ENCODE measurements at regions not wholly inside any gene's neighbourhood (a gene's known extent, or its start where the extent isn't known, plus 50 kb on each side); places are given as distances from the start of the nearest gene placed in this dataset.

- no peak for TF ChIP-seq CTCF (IDR thresholded peaks at IDR 0.05)
- TF ChIP-seq, protein P1, sequence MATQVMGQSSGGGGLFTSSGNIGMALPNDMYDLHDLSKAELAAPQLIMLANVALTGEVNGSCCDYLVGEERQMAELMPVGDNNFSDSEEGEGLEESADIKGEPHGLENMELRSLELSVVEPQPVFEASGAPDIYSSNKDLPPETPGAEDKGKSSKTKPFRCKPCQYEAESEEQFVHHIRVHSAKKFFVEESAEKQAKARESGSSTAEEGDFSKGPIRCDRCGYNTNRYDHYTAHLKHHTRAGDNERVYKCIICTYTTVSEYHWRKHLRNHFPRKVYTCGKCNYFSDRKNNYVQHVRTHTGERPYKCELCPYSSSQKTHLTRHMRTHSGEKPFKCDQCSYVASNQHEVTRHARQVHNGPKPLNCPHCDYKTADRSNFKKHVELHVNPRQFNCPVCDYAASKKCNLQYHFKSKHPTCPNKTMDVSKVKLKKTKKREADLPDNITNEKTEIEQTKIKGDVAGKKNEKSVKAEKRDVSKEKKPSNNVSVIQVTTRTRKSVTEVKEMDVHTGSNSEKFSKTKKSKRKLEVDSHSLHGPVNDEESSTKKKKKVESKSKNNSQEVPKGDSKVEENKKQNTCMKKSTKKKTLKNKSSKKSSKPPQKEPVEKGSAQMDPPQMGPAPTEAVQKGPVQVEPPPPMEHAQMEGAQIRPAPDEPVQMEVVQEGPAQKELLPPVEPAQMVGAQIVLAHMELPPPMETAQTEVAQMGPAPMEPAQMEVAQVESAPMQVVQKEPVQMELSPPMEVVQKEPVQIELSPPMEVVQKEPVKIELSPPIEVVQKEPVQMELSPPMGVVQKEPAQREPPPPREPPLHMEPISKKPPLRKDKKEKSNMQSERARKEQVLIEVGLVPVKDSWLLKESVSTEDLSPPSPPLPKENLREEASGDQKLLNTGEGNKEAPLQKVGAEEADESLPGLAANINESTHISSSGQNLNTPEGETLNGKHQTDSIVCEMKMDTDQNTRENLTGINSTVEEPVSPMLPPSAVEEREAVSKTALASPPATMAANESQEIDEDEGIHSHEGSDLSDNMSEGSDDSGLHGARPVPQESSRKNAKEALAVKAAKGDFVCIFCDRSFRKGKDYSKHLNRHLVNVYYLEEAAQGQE (IDR thresholded peaks at IDR 0.05; ENCODE audit: low read depth, low read length): no peak
- TF ChIP-seq, protein P2, sequence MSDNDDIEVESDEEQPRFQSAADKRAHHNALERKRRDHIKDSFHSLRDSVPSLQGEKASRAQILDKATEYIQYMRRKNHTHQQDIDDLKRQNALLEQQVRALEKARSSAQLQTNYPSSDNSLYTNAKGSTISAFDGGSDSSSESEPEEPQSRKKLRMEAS (IDR thresholded peaks at IDR 0.05; ENCODE audit: low read depth): no peak
- TF ChIP-seq EZH2phosphoT487 (IDR thresholded peaks at IDR 0.05; ENCODE audit: borderline replicate concordance, low read depth): no peak
- no peak for TF ChIP-seq POLR2AphosphoS5 (IDR thresholded peaks at IDR 0.05; ENCODE audit: low read depth, low read length)
- TF ChIP-seq FOXJ3 (CRISPR knock-in tag; IDR thresholded peaks at IDR 0.05): no peak
- no peak for TF ChIP-seq SMC3 (IDR thresholded peaks at IDR 0.05; ENCODE audit: low read depth, low read length)
- TF ChIP-seq RFX5 (IDR thresholded peaks at IDR 0.05; ENCODE audit: low read length): no peak
- no peak for TF ChIP-seq EP300 (IDR thresholded peaks at IDR 0.05; ENCODE audit: borderline replicate concordance in 1 of 2, low read depth in 1 of 2, low read length in 1 of 2)
- no peak for TF ChIP-seq CHD2 (IDR thresholded peaks at IDR 0.05; ENCODE audit: low read length, partially characterized antibody)
- no peak for TF ChIP-seq TAF1 (IDR thresholded peaks at IDR 0.05; ENCODE audit: borderline replicate concordance, low read depth, low read length)
- TF ChIP-seq RAD21 (IDR thresholded peaks at IDR 0.05; ENCODE audit: low read length): no peak
- TF ChIP-seq, protein P3, sequence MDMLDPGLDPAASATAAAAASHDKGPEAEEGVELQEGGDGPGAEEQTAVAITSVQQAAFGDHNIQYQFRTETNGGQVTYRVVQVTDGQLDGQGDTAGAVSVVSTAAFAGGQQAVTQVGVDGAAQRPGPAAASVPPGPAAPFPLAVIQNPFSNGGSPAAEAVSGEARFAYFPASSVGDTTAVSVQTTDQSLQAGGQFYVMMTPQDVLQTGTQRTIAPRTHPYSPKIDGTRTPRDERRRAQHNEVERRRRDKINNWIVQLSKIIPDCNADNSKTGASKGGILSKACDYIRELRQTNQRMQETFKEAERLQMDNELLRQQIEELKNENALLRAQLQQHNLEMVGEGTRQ (IDR thresholded peaks at IDR 0.05; ENCODE audit: borderline replicate concordance, low read depth, low read length): no peak
- TF ChIP-seq NRF1 (IDR thresholded peaks at IDR 0.05; ENCODE audit: low read depth, low read length): no peak
These were observed 200.0 kb downstream of the AUH start for GRCh38 chr9:91161465-91162300.
